Stimulated activated memory B cell treated with anti-CD40 and anti-IgM and Interleukin-4, amounts not matched to agents 10 μg/mL and 1 μg/mL and 100 μg/mL, for 72 hours (primary cell): ENCODE measurements at regions not wholly inside any gene's neighbourhood (a gene's known extent, or its start where the extent isn't known, plus 50 kb on each side); places are given as distances from the start of the nearest gene placed in this dataset.

Source experiments
- ATAC-seq: fragments of 150-1000 bp; cut with Tn5 transposase; 2 replicates; pipeline ENCODE4 v1.10.0; 2021
- H3K27ac Mint-ChIP-seq: one replicate; pipeline ENCODE4 v1.8.0; 2022; ENCODE audit warnings: mild to moderate bottlenecking, mixed read lengths
- H3K27me3 Mint-ChIP-seq: one replicate; pipeline ENCODE4 v1.8.0; 2022; ENCODE audit warnings: mixed read lengths
- H3K36me3 Mint-ChIP-seq: one replicate; pipeline ENCODE4 v1.8.0; 2022; ENCODE audit warnings: mixed read lengths
- H3K4me1 Mint-ChIP-seq: one replicate; pipeline ENCODE4 v1.8.0; 2022; ENCODE audit warnings: mixed read lengths
- H3K4me3 Mint-ChIP-seq: one replicate; pipeline ENCODE4 v1.8.0; 2022; ENCODE audit warnings: mild to moderate bottlenecking, moderate library complexity, mixed read lengths
- H3K9me3 Mint-ChIP-seq: one replicate; pipeline ENCODE4 v1.8.0; 2022; ENCODE audit warnings: mixed read lengths

DNA sequence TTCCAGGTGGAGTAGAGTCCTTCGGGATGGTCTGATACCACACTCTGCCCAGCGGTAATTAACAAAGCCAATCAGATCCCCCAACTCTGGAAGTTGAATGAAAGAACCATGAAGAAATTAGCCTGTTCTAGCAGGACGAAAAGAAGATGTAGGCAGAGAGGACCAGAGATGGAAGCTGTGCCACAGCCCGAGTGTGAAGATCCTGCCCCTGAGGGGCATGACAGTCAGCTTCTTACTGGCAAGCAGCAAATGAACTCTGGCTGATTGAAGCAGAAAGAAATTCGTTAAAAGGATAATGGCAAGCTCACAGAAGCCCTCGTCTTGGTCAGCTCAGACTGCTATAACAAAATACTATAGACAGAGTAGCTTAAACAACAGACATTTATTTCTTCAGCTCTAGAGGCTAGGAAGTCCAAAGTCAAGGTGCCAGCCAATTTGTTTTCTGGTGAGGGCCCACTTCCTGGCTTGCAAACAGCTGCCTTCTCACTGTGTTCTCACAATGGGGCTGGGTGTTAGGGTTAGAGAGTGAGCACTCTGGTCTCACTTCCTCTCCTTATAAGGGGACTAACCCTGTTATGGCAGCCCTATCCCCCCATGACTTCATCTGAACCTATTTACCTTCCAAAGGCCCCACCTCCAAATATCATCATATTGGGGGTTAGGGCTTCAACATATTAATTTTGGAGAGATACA lies 307.1 kb downstream of the VPS13C start:
- ATAC-seq: no peak
- no peak overlapping the region for H3K4me3 Mint-ChIP-seq

DNA sequence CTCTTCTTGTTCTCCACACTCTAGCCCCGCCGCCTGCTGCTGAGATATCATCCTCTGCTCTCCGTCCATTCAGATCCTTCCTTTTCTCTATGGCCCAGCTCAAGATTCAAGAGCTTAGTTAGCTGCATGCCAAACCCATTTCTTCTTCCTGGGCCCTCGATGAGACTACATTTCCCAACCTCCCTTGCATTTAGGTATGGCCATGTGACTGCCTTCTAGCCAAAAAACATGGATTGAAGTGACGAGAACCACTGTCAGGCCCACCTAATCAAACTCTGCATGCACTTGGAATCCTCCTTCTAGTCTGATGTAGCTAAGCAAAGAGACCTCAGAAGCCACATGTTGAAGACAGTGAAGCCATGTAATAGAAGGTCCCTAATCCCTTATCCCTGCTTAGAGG lies 308.2 kb downstream of the VPS13C start:
- H3K36me3 Mint-ChIP-seq: no peaks in the 10 kb centered on the region
- ATAC-seq: no peak
- H3K4me3 Mint-ChIP-seq: no peak overlapping the region
- H3K9me3 Mint-ChIP-seq: no peaks in the 10 kb centered on the region
- no peak overlapping the region for H3K27ac Mint-ChIP-seq
- H3K27me3 Mint-ChIP-seq: peaks cover 8% of the 10 kb centered on the region
- no peaks in the 10 kb centered on the region for H3K4me1 Mint-ChIP-seq

More for the DNA sequence above, 307.1 kb downstream of the VPS13C start:
- Mint-ChIP-seq H3K9me3 (no peaks in the 10 kb centered on the region), H3K4me1 (no peaks in the 10 kb centered on the region), H3K27ac (no peak overlapping the region), H3K36me3 (no peaks in the 10 kb centered on the region), H3K27me3 (peaks cover 15% of the 10 kb centered on the region)

DNA sequence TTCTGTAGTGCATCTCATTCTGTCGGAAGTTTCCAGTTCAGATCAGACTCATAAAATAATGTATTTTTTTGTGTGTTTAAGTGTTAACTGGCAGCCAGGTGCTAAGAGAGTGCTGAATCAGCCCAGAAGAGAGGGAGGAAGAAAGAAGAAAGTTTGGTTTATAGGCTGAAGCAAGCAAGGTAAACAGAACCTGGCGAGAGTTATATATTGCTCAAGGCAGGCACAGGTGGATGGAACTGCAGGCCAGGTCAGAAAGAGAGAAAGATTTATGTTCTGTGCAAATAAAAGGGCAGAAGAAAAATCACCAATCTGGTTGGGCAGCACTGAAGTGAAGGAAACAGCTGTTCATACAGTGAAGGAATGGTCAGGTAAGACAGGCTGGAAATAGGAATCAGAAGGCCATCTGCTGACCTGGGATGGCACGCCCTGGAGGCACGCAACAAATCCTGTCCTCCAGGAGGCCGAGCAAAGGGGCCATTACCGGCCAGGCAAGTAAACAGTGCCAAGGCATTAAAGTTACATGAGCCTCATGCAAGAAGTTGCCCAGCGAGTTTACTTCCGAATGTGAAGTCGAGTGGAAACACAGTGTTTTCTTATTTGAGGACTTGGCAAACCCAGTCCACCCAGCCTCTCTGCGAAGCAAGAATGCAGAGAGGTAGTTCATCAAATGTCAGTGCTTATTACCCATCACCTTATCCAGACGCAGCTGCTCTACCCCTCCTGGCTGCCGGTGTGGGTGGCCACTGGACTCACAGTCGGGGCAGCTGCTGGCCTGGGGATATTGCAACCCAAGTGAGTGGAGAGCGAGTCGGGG lies 309.8 kb downstream of the VPS13C start:
- ATAC-seq: no peak
- no peak overlapping the region for H3K4me3 Mint-ChIP-seq
- no peaks in the 10 kb centered on the region for H3K9me3 Mint-ChIP-seq
- H3K36me3 Mint-ChIP-seq: no peaks in the 10 kb centered on the region
- H3K27ac Mint-ChIP-seq: no peak overlapping the region
- no peaks in the 10 kb centered on the region for H3K4me1 Mint-ChIP-seq
- H3K27me3 Mint-ChIP-seq: peaks cover 4% of the 10 kb centered on the region

DNA sequence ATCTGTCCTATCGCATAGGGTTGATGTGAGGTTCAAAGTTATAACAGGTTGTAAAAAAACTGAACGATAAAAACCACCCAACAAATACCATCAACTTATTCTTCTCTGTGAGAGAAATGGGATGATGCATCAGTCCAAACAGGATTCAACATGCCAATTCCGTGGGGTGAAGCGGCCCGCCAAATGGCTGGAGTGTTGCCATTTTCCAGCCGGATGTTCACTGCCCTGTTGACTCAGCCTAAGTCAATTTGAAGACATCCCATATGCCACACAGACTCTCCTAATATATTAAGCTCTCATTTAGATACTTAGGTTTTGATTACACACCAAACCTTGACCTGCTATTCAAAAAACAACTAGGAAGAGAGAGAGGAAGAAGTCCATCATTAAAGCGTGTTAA lies 311.1 kb downstream of the VPS13C start:
- Mint-ChIP-seq H3K4me1 (no peaks in the 10 kb centered on the region), H3K27ac (no peak overlapping the region), H3K4me3 (no peak overlapping the region), H3K36me3 (no peaks in the 10 kb centered on the region), H3K9me3 (no peaks in the 10 kb centered on the region), H3K27me3 (peaks cover 14% of the 10 kb centered on the region)
- no peak for ATAC-seq

DNA sequence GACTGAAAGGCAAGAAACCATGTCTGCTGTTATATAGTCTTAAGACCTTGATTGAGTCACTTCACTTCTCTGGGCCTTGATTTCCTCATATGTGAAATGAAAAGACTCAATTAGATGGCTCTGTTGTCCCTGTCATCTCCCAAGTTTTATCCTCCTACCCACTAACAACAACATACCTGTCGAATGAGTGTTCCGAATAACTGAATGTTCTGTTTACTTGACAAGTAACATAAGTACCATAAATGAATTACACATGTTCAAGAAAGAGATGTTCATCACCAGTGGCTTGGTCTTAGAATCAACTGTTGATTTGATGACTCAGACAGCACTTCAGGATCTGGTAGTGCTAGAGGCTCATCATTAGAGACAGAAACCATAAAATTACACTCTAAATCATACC lies 311.7 kb downstream of the VPS13C start:
- Mint-ChIP-seq H3K27me3 (peaks cover 14% of the 10 kb centered on the region), H3K9me3 (no peaks in the 10 kb centered on the region), H3K4me3 (no peak overlapping the region), H3K4me1 (no peaks in the 10 kb centered on the region), H3K27ac (no peak overlapping the region), H3K36me3 (no peaks in the 10 kb centered on the region)
- no peak for ATAC-seq

GRCh38 chr15:61746589-61746988 lies 313.7 kb downstream of the VPS13C start:
- Mint-ChIP-seq H3K27ac (no peak overlapping the region), H3K9me3 (no peaks in the 10 kb centered on the region), H3K27me3 (peaks cover 14% of the 10 kb centered on the region), H3K4me1 (no peaks in the 10 kb centered on the region), H3K36me3 (no peaks in the 10 kb centered on the region), H3K4me3 (no peak overlapping the region)
- no peak for ATAC-seq

DNA sequence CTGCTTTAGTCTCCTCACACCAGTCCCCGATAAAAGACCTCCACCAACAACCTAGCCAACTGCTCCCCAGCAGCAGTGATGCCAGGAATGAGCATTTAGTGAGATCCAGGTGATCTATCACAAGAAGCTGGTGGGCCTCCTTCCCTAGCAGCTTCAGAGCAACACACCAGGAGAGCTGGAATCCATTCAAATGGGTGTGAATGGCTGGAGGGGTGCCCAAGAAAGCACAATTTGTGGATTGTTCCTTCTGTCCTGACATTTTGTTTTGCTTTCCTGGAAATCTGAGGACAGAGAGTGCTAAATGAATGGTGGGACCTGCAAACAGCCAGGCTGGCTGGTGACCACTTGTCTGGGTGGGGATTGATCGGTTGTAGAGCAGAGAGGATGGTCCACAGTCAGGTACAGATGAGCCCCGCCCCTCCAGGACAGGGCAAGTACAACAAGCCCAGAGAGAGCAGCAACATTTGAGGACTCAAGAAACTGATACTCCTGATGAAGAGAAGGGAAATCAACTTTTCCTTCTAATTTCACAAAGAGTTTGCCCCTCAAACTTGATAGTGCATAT lies 316.8 kb downstream of the VPS13C start:
- no peaks in the 10 kb centered on the region for H3K36me3 Mint-ChIP-seq
- H3K27me3 Mint-ChIP-seq: peaks cover 14% of the 10 kb centered on the region
- H3K4me1 Mint-ChIP-seq: no peaks in the 10 kb centered on the region
- no peak overlapping the region for H3K4me3 Mint-ChIP-seq
- no peak overlapping the region for H3K27ac Mint-ChIP-seq
- no peaks in the 10 kb centered on the region for H3K9me3 Mint-ChIP-seq
- ATAC-seq: no peak

DNA sequence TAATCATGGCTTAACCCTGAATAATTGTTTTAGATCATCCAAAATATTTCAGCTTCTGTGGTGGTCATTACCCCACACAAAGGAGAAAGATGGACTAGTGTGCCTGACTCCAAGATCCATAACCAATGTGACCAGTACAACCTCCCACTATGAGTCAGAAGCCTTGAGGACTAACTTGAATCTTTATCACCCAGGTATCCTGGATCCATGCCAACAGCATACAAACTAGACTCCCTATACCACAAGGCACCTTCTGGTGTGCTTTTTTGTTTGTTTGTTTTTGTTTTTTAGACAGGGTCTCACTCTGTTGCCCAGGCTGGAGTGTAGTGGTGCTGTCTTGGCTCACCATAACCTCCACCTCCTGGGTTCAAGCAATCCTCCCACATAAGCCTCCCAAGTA lies 317.7 kb downstream of the VPS13C start:
- H3K4me3 Mint-ChIP-seq: no peak overlapping the region
- H3K36me3 Mint-ChIP-seq: no peaks in the 10 kb centered on the region
- ATAC-seq: no peak
- H3K27me3 Mint-ChIP-seq: peaks cover 14% of the 10 kb centered on the region
- H3K4me1 Mint-ChIP-seq: no peaks in the 10 kb centered on the region
- H3K9me3 Mint-ChIP-seq: no peaks in the 10 kb centered on the region
- no peak overlapping the region for H3K27ac Mint-ChIP-seq

DNA sequence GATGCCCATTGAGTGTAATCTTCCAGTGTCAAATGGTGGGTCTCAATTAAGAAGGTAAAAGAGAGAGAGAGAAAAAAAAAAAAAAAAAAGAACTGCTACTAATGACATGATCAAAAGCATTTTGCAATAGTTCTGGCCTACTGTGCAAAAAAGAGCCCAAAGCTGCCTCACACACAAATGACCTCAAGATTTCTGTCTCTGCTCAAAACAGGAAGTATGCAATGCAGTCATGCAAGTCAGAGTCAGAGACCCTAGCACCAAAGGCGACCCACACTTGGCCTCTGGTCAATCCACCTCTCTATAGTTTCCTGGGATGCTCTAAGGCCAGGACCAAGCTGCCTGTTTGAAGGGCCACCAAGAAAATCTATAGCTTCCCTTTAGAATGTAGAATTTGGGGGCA lies 323.5 kb downstream of the VPS13C start:
- H3K4me1 Mint-ChIP-seq: peaks cover 12% of the 10 kb centered on the region
- no peak overlapping the region for H3K4me3 Mint-ChIP-seq
- H3K27me3 Mint-ChIP-seq: no peaks in the 10 kb centered on the region
- H3K9me3 Mint-ChIP-seq: no peaks in the 10 kb centered on the region
- H3K36me3 Mint-ChIP-seq: no peaks in the 10 kb centered on the region
- no peak overlapping the region for H3K27ac Mint-ChIP-seq
- peak; percentile 39 for ATAC-seq

DNA sequence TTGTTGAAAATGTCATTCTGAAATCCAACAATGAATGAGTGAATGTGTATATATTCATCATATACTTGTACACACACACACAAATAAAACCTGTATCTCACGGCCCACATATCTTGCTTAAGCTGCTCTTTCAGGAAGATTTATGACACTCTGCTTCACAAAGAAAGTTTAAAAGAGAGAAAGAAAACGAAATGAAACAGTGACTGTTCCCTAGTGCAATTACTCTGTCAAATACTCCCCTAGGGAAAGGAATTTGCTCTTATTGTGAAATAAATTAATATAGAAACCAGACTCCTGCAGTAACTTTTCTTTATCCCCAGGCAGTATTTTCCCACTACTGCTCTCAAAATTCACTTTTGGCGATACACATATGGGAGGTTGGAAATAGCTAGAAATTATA lies 329.1 kb downstream of the VPS13C start:
- Mint-ChIP-seq H3K27ac (no peak overlapping the region), H3K9me3 (no peaks in the 10 kb centered on the region), H3K4me1 (peaks cover 1% of the 10 kb centered on the region), H3K27me3 (no peaks in the 10 kb centered on the region), H3K36me3 (no peaks in the 10 kb centered on the region), H3K4me3 (no peak overlapping the region)
- ATAC-seq: no peak

- Mint-ChIP-seq H3K4me3 (no peak overlapping the region), H3K4me1 (no peaks in the 10 kb centered on the region), H3K9me3 (no peaks in the 10 kb centered on the region), H3K27ac (no peak overlapping the region), H3K36me3 (no peaks in the 10 kb centered on the region), H3K27me3 (peaks cover 9% of the 10 kb centered on the region)
- no peak for ATAC-seq
Measured at GRCh38 chr15:61729646-61730045, 330.6 kb downstream of the VPS13C start.

- Mint-ChIP-seq H3K27ac (no peak overlapping the region), H3K4me3 (no peak overlapping the region), H3K27me3 (peaks cover 16% of the 10 kb centered on the region), H3K4me1 (no peaks in the 10 kb centered on the region), H3K9me3 (no peaks in the 10 kb centered on the region), H3K36me3 (no peaks in the 10 kb centered on the region)
- no peak for ATAC-seq
Measured at GRCh38 chr15:61726166-61726565, 334.1 kb downstream of the VPS13C start.

- Mint-ChIP-seq H3K4me1 (no peaks in the 10 kb centered on the region), H3K36me3 (no peaks in the 10 kb centered on the region), H3K27me3 (peaks cover 20% of the 10 kb centered on the region), H3K4me3 (no peak overlapping the region), H3K27ac (no peak overlapping the region), H3K9me3 (no peaks in the 10 kb centered on the region)
- no peak for ATAC-seq
Measured at GRCh38 chr15:61725251-61725650, 335.0 kb downstream of the VPS13C start.

DNA sequence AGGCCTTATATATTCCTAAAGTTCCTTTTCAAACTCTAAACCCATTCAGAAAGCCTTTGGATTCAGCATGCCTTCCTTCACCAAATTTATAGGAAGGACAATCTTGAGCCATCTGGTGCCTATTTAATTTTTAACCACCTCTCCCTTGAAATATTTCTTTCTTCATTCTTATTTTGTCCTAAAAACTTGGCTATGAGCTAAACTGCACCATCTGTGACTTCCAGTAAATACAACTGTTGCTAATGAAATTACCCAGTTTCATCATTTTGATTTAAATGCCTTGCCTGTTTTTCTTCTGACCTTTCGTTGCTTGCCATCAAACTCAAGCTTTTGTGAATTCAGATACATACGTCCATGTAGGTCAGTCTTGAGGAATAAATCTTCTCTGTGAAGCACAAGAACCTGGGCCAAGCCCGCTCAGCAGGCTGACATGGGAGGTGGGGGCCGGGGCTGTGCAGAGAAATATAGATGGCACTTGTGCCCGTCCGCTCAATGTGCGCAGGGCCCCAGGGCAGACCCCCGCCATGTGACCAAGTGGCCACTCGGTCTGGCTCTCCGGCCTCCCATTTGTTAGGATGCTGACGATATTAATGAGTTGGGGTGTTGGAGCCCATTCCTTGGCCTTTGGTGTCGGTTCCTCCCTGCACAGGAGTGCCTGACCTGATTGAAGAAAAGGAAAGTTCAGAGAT lies 335.9 kb downstream of the VPS13C start:
- Mint-ChIP-seq H3K4me3 (no peak overlapping the region), H3K27me3 (peaks cover 20% of the 10 kb centered on the region), H3K4me1 (no peaks in the 10 kb centered on the region), H3K9me3 (no peaks in the 10 kb centered on the region), H3K36me3 (no peaks in the 10 kb centered on the region), H3K27ac (no peak overlapping the region)
- no peak for ATAC-seq

DNA sequence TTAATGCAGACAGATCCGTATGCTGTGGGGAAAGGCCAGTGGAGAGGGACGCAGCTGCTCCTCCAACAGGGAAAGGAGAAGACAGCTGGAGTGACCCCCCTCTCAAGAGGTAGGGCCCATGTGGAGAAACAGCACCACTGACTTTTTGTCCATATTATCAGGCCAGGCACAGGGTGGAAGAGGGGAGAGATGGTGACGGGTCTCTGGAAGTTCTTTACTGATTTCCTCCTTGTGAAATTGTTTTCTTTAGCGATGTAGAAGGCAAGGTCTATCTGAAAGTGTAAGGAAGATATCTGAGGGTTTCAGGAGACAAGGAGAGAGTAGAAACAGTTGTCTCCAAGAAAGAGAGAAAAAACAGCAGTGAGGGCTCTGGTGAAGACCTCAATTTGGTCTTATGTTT lies 338.8 kb downstream of the VPS13C start:
- peaks cover 28% of the 10 kb centered on the region for H3K27me3 Mint-ChIP-seq
- no peak overlapping the region for H3K4me3 Mint-ChIP-seq
- no peaks in the 10 kb centered on the region for H3K9me3 Mint-ChIP-seq
- H3K36me3 Mint-ChIP-seq: no peaks in the 10 kb centered on the region
- H3K27ac Mint-ChIP-seq: no peak overlapping the region
- no peaks in the 10 kb centered on the region for H3K4me1 Mint-ChIP-seq
- ATAC-seq: no peak
